K562 (cell line): ENCODE measurements at regions not wholly inside any gene's neighbourhood (a gene's known extent, or its start where the extent isn't known, plus 50 kb on each side); places are given as distances from the start of the nearest gene placed in this dataset.

Experiments used
- ATAC-seq: fragments of 200-7000 bp; cut with Tn5 transposase; 3 replicates; pipeline ENCODE4 v1.9.1; 2020; ENCODE audit warnings: moderate library complexity
- BruUV-seq: library from RNA; stranded (reverse); fragments of 400-500 nt; replicated peaks from 2 replicates; lab custom pipeline; 2021; lab: Mats Ljungman, UMichigan
- CTCF ChIA-PET: fragments of 300-600 bp; formaldehyde crosslinking; extraction: SDS; loops from one replicate; lab custom pipeline; 2021; ENCODE audit warnings: low intra/inter-chr PET ratio; lab: Yijun Ruan, JAX
- POLR2A ChIA-PET: fragments of 300-600, 350-650 bp; sonication (Branson Sonifier 250); formaldehyde crosslinking; extraction: SDS; loops from one replicate; lab custom pipeline; 2021; ENCODE audit warnings: antibody characterized with exemption, inconsistent platforms; lab: Yijun Ruan, JAX
- DNase-seq, 4 experiments: peaks; one replicate each; pipeline versions ENCODE4 v3.0.0 to v3.0.0-alpha.2; 2011 to 2018; ENCODE audit warnings: low spot score in 3 of 4, mixed read lengths in 3 of 4; ENCODE audit errors: extremely low read depth in 1 of 4
- FAIRE-seq: peaks from 2 replicates; lab custom pipeline; 2011; peaks lifted over from hg19 to GRCh38; lab: Jason Lieb, UNC
- H2AFZ ChIP-seq: 2 replicates; pipeline ENCODE4 v1.6.0; 2011; ENCODE audit warnings: low read depth, low read length, control low read depth, inconsistent platforms
- H3K27ac ChIP-seq: fragments of 200-600 bp; 3 replicates; pipeline ENCODE4 v1.8.0; 2011; ENCODE audit warnings: low read depth, mild to moderate bottlenecking, control low read depth, inconsistent platforms, low read length, moderate library complexity, mixed read lengths; ENCODE audit errors: extremely low read depth
- H3K27me3 ChIP-seq, 2 experiments: fragments of 300-600 bp in 1 of 2; 2 replicates in 1 of 2; 3 replicates in 1 of 2; pipeline versions ENCODE4 v1.6.0 to v1.8.0; 2011; ENCODE audit warnings: inconsistent platforms in 2 of 2, low read length in 2 of 2, mild to moderate bottlenecking in 1 of 2, mixed read lengths in 1 of 2, moderate library complexity in 1 of 2; ENCODE audit not compliant: control insufficient read depth in 2 of 2, insufficient read depth in 2 of 2
- H3K36me3 ChIP-seq: fragments of 300-600 bp; 3 replicates; pipeline ENCODE4 v1.8.0; 2011; ENCODE audit warnings: mild to moderate bottlenecking, low read length, inconsistent platforms; ENCODE audit not compliant: control insufficient read depth, insufficient read depth
- H3K4me1 ChIP-seq, 2 experiments: fragments of 200-600 bp in 1 of 2; replicated peaks in 1 of 2; 2 replicates in 1 of 2; 3 replicates in 1 of 2; pipeline versions ENCODE4 v1.5.1 to v1.8.0; 2011; ENCODE audit warnings: inconsistent platforms in 2 of 2, low read length in 2 of 2, mild to moderate bottlenecking in 1 of 2, mixed read lengths in 1 of 2, moderate library complexity in 1 of 2; ENCODE audit not compliant: control insufficient read depth in 2 of 2, insufficient read depth in 2 of 2
- H3K4me2 ChIP-seq: 2 replicates; pipeline ENCODE4 v1.6.1; 2011; ENCODE audit warnings: low read length, control low read depth, inconsistent platforms, mixed read lengths; ENCODE audit not compliant: insufficient read depth
- H3K4me3 ChIP-seq: fragments of 200-600 bp; sonication (generic), shearing (Covaris generic); 2 replicates; pipeline ENCODE4 v1.5.1; 2016; ENCODE audit warnings: control low read depth, inconsistent platforms
- H3K79me2 ChIP-seq: fragments of 200-600 bp; 3 replicates; pipeline ENCODE4 v1.8.0; 2011; ENCODE audit warnings: low read length, inconsistent platforms; ENCODE audit not compliant: control insufficient read depth, insufficient read depth
- H3K9ac ChIP-seq, 2 experiments: 2 replicates each; pipeline versions ENCODE4 v1.6.0 to v1.6.1; 2011; ENCODE audit warnings: low read depth in 2 of 2, low read length in 2 of 2, control low read depth in 1 of 2, inconsistent platforms in 1 of 2, mild to moderate bottlenecking in 1 of 2, mixed read lengths in 1 of 2; ENCODE audit not compliant: insufficient read depth in 1 of 2
- H3K9me1 ChIP-seq: one replicate; pipeline ENCODE4 v1.6.0; 2011; ENCODE audit warnings: inconsistent platforms, mild to moderate bottlenecking, low read length, moderate library complexity; ENCODE audit not compliant: control insufficient read depth, insufficient read depth
- H3K9me3 ChIP-seq: replicated peaks from 2 replicates; pipeline ENCODE4 v1.5.1; 2011; ENCODE audit warnings: low read depth, low read length, inconsistent platforms; ENCODE audit not compliant: control insufficient read depth, insufficient read depth
- H4K20me1 ChIP-seq: replicated peaks from 2 replicates; pipeline ENCODE4 v1.6.1; 2011; ENCODE audit warnings: low read length, inconsistent platforms, mixed read lengths; ENCODE audit not compliant: control insufficient read depth, insufficient read depth
- ETV6 ChIP-seq, 3 experiments: fragments of 150-350 bp in 1 of 3; sonication (generic) in 1 of 3; formaldehyde crosslinking in 1 of 3; IDR thresholded peaks; 2 replicates each; pipeline versions ENCODE4 v1.6.1 to v1.8.0; 2014 to 2022; ENCODE audit warnings: borderline replicate concordance in 2 of 3, low read depth in 2 of 3, antibody characterized with exemption in 1 of 3, low read length in 1 of 3, mild to moderate bottlenecking in 1 of 3, missing genetic modification reagents in 1 of 3
- NFATC3 ChIP-seq: fragments of 450-650 bp; IDR thresholded peaks from 2 replicates; pipeline ENCODE4 v1.6.1; 2017; ENCODE audit warnings: mild to moderate bottlenecking
- PRMT5 ChIP-seq: sonication (generic); formaldehyde crosslinking; IDR thresholded peaks from 2 replicates; pipeline ENCODE4 v1.5.0; 2020; ENCODE audit warnings: missing genetic modification reagents
- PTBP1 ChIP-seq: fragments of 200-400 bp; formaldehyde crosslinking; IDR thresholded peaks from 2 replicates; pipeline ENCODE4 v1.6.1; 2017; ENCODE audit warnings: low read depth, low read length
- PTTG1 ChIP-seq: fragments of 450-650 bp; IDR thresholded peaks from 2 replicates; pipeline ENCODE4 v1.6.1; 2016; ENCODE audit warnings: low read depth, mild to moderate bottlenecking, missing genetic modification characterization, missing compliant biosample characterization
- SMAD1 ChIP-seq: fragments of 150-350 bp; IDR thresholded peaks from 2 replicates; pipeline ENCODE4 v1.6.1; 2014; ENCODE audit warnings: low read length, low read depth; ENCODE audit not compliant: partially characterized antibody
- TFAM ChIP-seq: fragments of 250-450 bp; sonication (Bioruptor Pico); conservative IDR thresholded peaks from 2 replicates; pipeline ENCODE4 v1.5.0; 2021; ENCODE audit warnings: mild to moderate bottlenecking, moderate library complexity
- ZNF146 ChIP-seq: IDR thresholded peaks from one replicate; pipeline ENCODE4 v1.6.1; 2018; ENCODE audit warnings: missing compliant biosample characterization; ENCODE audit not compliant: unreplicated experiment
- ZNF175 ChIP-seq: fragments of 200-800 bp; sonication (Bioruptor generic); IDR thresholded peaks from 2 replicates; pipeline ENCODE4 v1.6.1; 2016; ENCODE audit warnings: low read depth, mild to moderate bottlenecking, missing genetic modification characterization, missing compliant biosample characterization
- ZNF507 ChIP-seq: conservative IDR thresholded peaks from 2 replicates; pipeline ENCODE4 v1.6.1; 2017; ENCODE audit warnings: missing genetic modification characterization, missing compliant biosample characterization
- ZNF780A ChIP-seq: fragments of 250-450 bp; sonication (Bioruptor Pico); IDR thresholded peaks from 2 replicates; pipeline ENCODE4 v1.5.0; 2021; ENCODE audit warnings: mild to moderate bottlenecking
- WGBS: fragments of 100-300 bp; shearing (Covaris generic); methylation state at CpG from one replicate; pipeline ENCODE4 v1.1.6; 2016; ENCODE audit warnings: low coverage, mixed read lengths; ENCODE audit not compliant: insufficient coverage; ENCODE audit errors: missing lambda C conversion rate; 5-methylcytosine and 5-hydroxymethylcytosine counted together
- in situ Hi-C: fragments of 300-500 bp; cut with MboI; formaldehyde crosslinking; loops from 4 replicates; pipeline ENCODE4 v1.15.0; 2018; ENCODE audit warnings: inconsistent platforms, mixed read lengths
- intact Hi-C: fragments of 100-400 bp; cut with micrococcal nuclease; formaldehyde crosslinking; loops from 2 replicates; pipeline ENCODE4 v1.14.2; 2022
- TF ChIP-seq, protein P1 (sequence below): sonication (generic); formaldehyde crosslinking; IDR thresholded peaks from 2 replicates; pipeline ENCODE4 v1.8.0; 2023; ENCODE audit warnings: mild to moderate bottlenecking, missing genetic modification reagents

DNA sequence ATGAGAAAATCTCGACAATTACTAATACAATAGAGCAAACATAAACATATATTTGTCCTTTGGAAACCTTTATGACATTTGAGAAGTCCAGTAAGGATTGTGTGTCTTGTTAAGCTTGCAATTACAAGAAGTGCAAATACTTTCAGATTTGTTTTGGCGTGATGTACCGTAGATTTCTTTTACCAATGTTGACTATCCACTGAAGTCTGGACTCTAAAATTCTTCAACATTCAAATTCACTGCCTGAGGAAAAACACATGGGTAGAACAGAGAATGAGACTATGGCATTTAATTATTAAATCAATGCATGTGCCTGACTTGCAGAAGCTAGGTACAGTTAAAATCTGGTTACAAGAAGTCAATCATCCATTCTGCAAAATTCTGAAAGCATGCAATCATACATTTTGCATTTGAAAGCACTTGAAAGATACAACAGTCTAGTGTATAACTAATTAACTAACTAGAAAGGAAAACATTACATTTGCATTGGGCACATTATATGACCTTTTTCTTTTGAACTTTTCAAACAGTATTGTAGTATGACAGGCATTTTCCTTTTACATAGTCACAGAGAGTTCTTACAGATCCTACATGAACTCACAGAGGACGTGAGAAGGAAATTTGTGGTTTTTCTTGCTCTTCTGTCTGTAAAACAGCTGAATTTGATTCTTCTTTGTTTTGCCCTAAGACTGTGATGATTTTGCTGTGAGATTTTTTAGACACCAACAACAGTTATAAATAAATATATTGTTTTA lies 511.1 kb upstream of the ADGRL4 start:
- BruUV-seq = no TSS peak
- Histone ChIP-seq H3K36me3 (no peaks in the 10 kb centered on the region), H3K79me2 (no peaks in the 10 kb centered on the region), H3K9me1 (no peaks in the 10 kb centered on the region), H3K4me2 (no peak overlapping the region), H4K20me1 (no peaks in the 10 kb centered on the region), H3K9ac (no peak overlapping the region), H3K27me3 (no peaks in the 10 kb centered on the region), H3K27ac (no peak overlapping the region), H3K4me3 (no peak overlapping the region), H2AFZ (no peak overlapping the region), H3K9me3 (no peaks in the 10 kb centered on the region), H3K4me1 (no peaks in the 10 kb centered on the region)
- intact Hi-C loops = no loop called here
- in situ Hi-C loops = no loop called here
- CTCF ChIA-PET = no interaction called here
- DNase-seq (no peak), ATAC-seq (no peak), FAIRE-seq (no peak)
- POLR2A ChIA-PET = no interaction called here
- no peak for TF ChIP-seq NFATC3
- no peak for TF ChIP-seq ZNF780A (CRISPR knock-in tag)
- no peak for TF ChIP-seq SMAD1
- no peak for TF ChIP-seq PTTG1 (tag)
- TF ChIP-seq, protein P1, sequence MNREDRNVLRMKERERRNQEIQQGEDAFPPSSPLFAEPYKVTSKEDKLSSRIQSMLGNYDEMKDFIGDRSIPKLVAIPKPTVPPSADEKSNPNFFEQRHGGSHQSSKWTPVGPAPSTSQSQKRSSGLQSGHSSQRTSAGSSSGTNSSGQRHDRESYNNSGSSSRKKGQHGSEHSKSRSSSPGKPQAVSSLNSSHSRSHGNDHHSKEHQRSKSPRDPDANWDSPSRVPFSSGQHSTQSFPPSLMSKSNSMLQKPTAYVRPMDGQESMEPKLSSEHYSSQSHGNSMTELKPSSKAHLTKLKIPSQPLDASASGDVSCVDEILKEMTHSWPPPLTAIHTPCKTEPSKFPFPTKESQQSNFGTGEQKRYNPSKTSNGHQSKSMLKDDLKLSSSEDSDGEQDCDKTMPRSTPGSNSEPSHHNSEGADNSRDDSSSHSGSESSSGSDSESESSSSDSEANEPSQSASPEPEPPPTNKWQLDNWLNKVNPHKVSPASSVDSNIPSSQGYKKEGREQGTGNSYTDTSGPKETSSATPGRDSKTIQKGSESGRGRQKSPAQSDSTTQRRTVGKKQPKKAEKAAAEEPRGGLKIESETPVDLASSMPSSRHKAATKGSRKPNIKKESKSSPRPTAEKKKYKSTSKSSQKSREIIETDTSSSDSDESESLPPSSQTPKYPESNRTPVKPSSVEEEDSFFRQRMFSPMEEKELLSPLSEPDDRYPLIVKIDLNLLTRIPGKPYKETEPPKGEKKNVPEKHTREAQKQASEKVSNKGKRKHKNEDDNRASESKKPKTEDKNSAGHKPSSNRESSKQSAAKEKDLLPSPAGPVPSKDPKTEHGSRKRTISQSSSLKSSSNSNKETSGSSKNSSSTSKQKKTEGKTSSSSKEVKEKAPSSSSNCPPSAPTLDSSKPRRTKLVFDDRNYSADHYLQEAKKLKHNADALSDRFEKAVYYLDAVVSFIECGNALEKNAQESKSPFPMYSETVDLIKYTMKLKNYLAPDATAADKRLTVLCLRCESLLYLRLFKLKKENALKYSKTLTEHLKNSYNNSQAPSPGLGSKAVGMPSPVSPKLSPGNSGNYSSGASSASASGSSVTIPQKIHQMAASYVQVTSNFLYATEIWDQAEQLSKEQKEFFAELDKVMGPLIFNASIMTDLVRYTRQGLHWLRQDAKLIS (CRISPR knock-in tag) = no peak
- TF ChIP-seq ZNF507 (tag) = no peak
- no peak for TF ChIP-seq PRMT5 (CRISPR knock-in tag)
- TF ChIP-seq ETV6 (IDR thresholded peaks at IDR 0.05; ENCODE audit: borderline replicate concordance in 1 of 2, low read depth in 2 of 2, low read length in 1 of 2) = no peak
- TF ChIP-seq ETV6 (CRISPR knock-in tag; IDR thresholded peaks at IDR 0.05; ENCODE audit: borderline replicate concordance) = no peak
- no peak for TF ChIP-seq ZNF146 (CRISPR knock-in tag)
- TF ChIP-seq PTBP1 = no peak
- no peak for TF ChIP-seq ZNF175 (CRISPR knock-in tag)
- no peak for TF ChIP-seq TFAM (CRISPR knock-in tag)
- 0% methylated on average over 4 of the region's 4 CpGs for WGBS
